ENCODE measurements at regions not wholly inside any gene's neighbourhood (a gene's known extent, or its start where the extent isn't known, plus 50 kb on each side); places are given as distances from the start of the nearest gene placed in this dataset.

GRCh38 chr3:25846282-25846681 is 56.4 kb downstream of the OXSM start:
- no peak for TF ChIP-seq ZNF274 (IDR thresholded peaks at IDR 0.05; ENCODE audit: low read depth, low read length)
- TF ChIP-seq SUZ12 (IDR thresholded peaks at IDR 0.05; ENCODE audit: extremely low read depth, insufficient read depth, insufficient read length) = no peak

Measured in NT2/D1 (cell line).